HCT116 (cell line): ENCODE measurements at regions not wholly inside any gene's neighbourhood (a gene's known extent, or its start where the extent isn't known, plus 50 kb on each side); places are given as distances from the start of the nearest gene placed in this dataset.

Experiments
- ATAC-seq: fragments of 200-7000 bp; cut with Tn5 transposase; 2 replicates; pipeline ENCODE4 v1.9.1; 2020; ENCODE audit warnings: mild to moderate bottlenecking, moderate library complexity
- BruUV-seq: library from RNA; stranded (reverse); fragments of 400-500 nt; replicated peaks from 2 replicates; lab custom pipeline; 2021; lab: Mats Ljungman, UMichigan
- CTCF ChIA-PET: fragments of 300-600 bp; sonication (Branson Sonifier 250); formaldehyde crosslinking; loops from one replicate; lab custom pipeline; 2021; ENCODE audit warnings: antibody characterized with exemption; lab: Charles Lee
- POLR2A ChIA-PET: fragments of 300-600, 350-600 bp; sonication (Branson Sonifier 250); formaldehyde crosslinking; loops from one replicate; lab custom pipeline; 2021; ENCODE audit warnings: antibody characterized with exemption; lab: Charles Lee
- RAD21 ChIA-PET, 2 experiments: fragments of 300-600 bp; sonication (Branson Sonifier 250); formaldehyde crosslinking; loops; one replicate each; lab custom pipeline; 2023; ENCODE audit warnings: low total read pairs in 2 of 2; ENCODE audit not compliant: uncharacterized antibody in 2 of 2, unreplicated experiment in 2 of 2, low non-redundant PET in 1 of 2; lab: Charles Lee
- DNase-seq: peaks from one replicate; pipeline ENCODE4 v3.0.0-alpha.2; 2010; ENCODE audit warnings: low read depth, low spot score
- H2AFZ ChIP-seq: fragments of 200-600 bp; shearing (Covaris generic), sonication (generic); 2 replicates; pipeline ENCODE4 v1.6.1; 2017; ENCODE audit warnings: low read depth, mixed run types, mixed read lengths, antibody characterized with exemption, low read length; ENCODE audit not compliant: poor library complexity, severe bottlenecking
- H3K27ac ChIP-seq: 2 replicates; pipeline ENCODE4 v1.5.1; 2012; ENCODE audit warnings: low read depth, low read length
- H3K27me3 ChIP-seq: fragments of 200-600 bp; sonication (generic); 2 replicates; pipeline ENCODE4 v1.6.1; 2016; ENCODE audit warnings: mixed run types, low read length, mixed read lengths; ENCODE audit not compliant: insufficient read depth
- H3K36me3 ChIP-seq, 2 experiments: fragments of 200-500 bp in 1 of 2; fragments of 200-600 bp in 1 of 2; sonication (Bioruptor generic) in 1 of 2; sonication (generic) in 1 of 2; 2 replicates each; pipeline versions ENCODE4 v1.5.1 to v1.6.1; 2014 to 2016; ENCODE audit warnings: low read length in 2 of 2, inconsistent platforms in 1 of 2, mixed read lengths in 1 of 2, mixed run types in 1 of 2; ENCODE audit not compliant: insufficient read depth in 2 of 2, control insufficient read depth in 1 of 2
- H3K4me1 ChIP-seq, 2 experiments: fragments of 200-600 bp in 1 of 2; sonication (generic) in 1 of 2; 2 replicates each; pipeline versions ENCODE4 v1.5.1 to v1.6.1; 2012 to 2017; ENCODE audit warnings: low read length in 2 of 2, inconsistent platforms in 1 of 2, mild to moderate bottlenecking in 1 of 2, mixed read lengths in 1 of 2, mixed run types in 1 of 2, moderate library complexity in 1 of 2; ENCODE audit not compliant: insufficient read depth in 2 of 2, control insufficient read depth in 1 of 2
- H3K4me2 ChIP-seq: fragments of 200-600 bp; sonication (generic); 2 replicates; pipeline ENCODE4 v1.6.1; 2017; ENCODE audit warnings: mixed run types, low read length, mixed read lengths
- H3K4me3 ChIP-seq, 2 experiments: fragments of 200-600 bp in 1 of 2; sonication (generic) in 1 of 2; replicated peaks in 1 of 2; 2 replicates each; pipeline ENCODE4 v1.5.1; 2011 to 2016; ENCODE audit warnings: low read length in 2 of 2, control low read depth in 1 of 2, low read depth in 1 of 2, mild to moderate bottlenecking in 1 of 2, mixed read lengths in 1 of 2, mixed run types in 1 of 2
- H3K79me2 ChIP-seq: fragments of 200-600 bp; sonication (generic); 2 replicates; pipeline ENCODE4 v1.6.1; 2017; ENCODE audit warnings: mild to moderate bottlenecking, mixed run types, low read length, moderate library complexity, mixed read lengths; ENCODE audit not compliant: insufficient read depth
- H3K9ac ChIP-seq: fragments of 200-600 bp; sonication (generic); 2 replicates; pipeline ENCODE4 v1.6.1; 2016; ENCODE audit warnings: low read length, mixed read lengths
- H3K9me2 ChIP-seq: fragments of 200-600 bp; sonication (generic), shearing (Covaris generic); 2 replicates; pipeline ENCODE4 v1.6.1; 2017; ENCODE audit warnings: mixed run types, mild to moderate bottlenecking, moderate library complexity; ENCODE audit not compliant: insufficient read depth
- H3K9me3 ChIP-seq, 2 experiments: fragments of 200-500 bp in 1 of 2; fragments of 200-600 bp in 1 of 2; sonication (Bioruptor generic) in 1 of 2; sonication (generic) in 1 of 2; 2 replicates each; pipeline ENCODE4 v1.6.1; 2014 to 2017; ENCODE audit warnings: low read length in 2 of 2, mixed read lengths in 2 of 2, inconsistent platforms in 1 of 2, low read depth in 1 of 2, mild to moderate bottlenecking in 1 of 2, mixed run types in 1 of 2, moderate library complexity in 1 of 2; ENCODE audit not compliant: control insufficient read depth in 1 of 2, insufficient read depth in 1 of 2
- H4K20me1 ChIP-seq: fragments of 200-600 bp; sonication (generic), shearing (Covaris generic); 2 replicates; pipeline ENCODE4 v1.6.1; 2017; ENCODE audit warnings: mixed run types, mild to moderate bottlenecking, moderate library complexity; ENCODE audit not compliant: insufficient read depth
- ATF3 ChIP-seq: IDR thresholded peaks from 2 replicates; pipeline ENCODE4 v1.6.1; 2012
- CEBPB ChIP-seq: IDR thresholded peaks from 2 replicates; pipeline ENCODE4 v1.6.1; 2012; ENCODE audit warnings: low read depth
- EGR1 ChIP-seq: IDR thresholded peaks from 2 replicates; pipeline ENCODE4 v1.6.1; 2012; ENCODE audit warnings: low read depth
- ELF1 ChIP-seq: IDR thresholded peaks from 2 replicates; pipeline ENCODE4 v1.6.1; 2012; ENCODE audit warnings: low read depth, borderline replicate concordance
- EZH2phosphoT487 ChIP-seq: fragments of 200-600 bp; IDR thresholded peaks from 2 replicates; pipeline ENCODE4 v1.6.1; 2018; ENCODE audit warnings: antibody characterized with exemption, borderline replicate concordance
- FOSL1 ChIP-seq: IDR thresholded peaks from 2 replicates; pipeline ENCODE4 v1.6.1; 2012; ENCODE audit warnings: low read depth
- POLR2A ChIP-seq: IDR thresholded peaks from 2 replicates; pipeline ENCODE4 v1.7.0; 2011; ENCODE audit warnings: borderline replicate concordance; ENCODE audit not compliant: insufficient read depth, insufficient read length; ENCODE audit errors: extremely low read depth
- POLR2AphosphoS5 ChIP-seq: IDR thresholded peaks from 2 replicates; pipeline ENCODE4 v1.6.1; 2011; ENCODE audit warnings: mild to moderate bottlenecking, low read depth, low read length, moderate library complexity
- SIN3A ChIP-seq: IDR thresholded peaks from 2 replicates; pipeline ENCODE4 v1.6.1; 2012; ENCODE audit warnings: low read depth
- SP1 ChIP-seq: IDR thresholded peaks from 2 replicates; pipeline ENCODE4 v1.6.1; 2012; ENCODE audit warnings: low read depth
- SRF ChIP-seq: IDR thresholded peaks from 2 replicates; pipeline ENCODE4 v1.6.1; 2012; ENCODE audit warnings: low read depth
- ZNF274 ChIP-seq: fragments of 200-500 bp; sonication (Bioruptor generic); IDR thresholded peaks from 2 replicates; pipeline ENCODE4 v1.6.1; 2014; ENCODE audit warnings: mild to moderate bottlenecking, low read depth, low read length, inconsistent platforms
- intact Hi-C: fragments of 100-400 bp; cut with micrococcal nuclease; formaldehyde crosslinking; loops from 2 replicates; pipeline ENCODE4 v1.10.0; 2022
- TF ChIP-seq, protein P1 (sequence below): IDR thresholded peaks from 2 replicates; pipeline ENCODE4 v1.6.1; 2011; ENCODE audit warnings: mild to moderate bottlenecking, low read length, moderate library complexity; ENCODE audit not compliant: insufficient replicate concordance; ENCODE audit errors: extremely low read depth

DNA sequence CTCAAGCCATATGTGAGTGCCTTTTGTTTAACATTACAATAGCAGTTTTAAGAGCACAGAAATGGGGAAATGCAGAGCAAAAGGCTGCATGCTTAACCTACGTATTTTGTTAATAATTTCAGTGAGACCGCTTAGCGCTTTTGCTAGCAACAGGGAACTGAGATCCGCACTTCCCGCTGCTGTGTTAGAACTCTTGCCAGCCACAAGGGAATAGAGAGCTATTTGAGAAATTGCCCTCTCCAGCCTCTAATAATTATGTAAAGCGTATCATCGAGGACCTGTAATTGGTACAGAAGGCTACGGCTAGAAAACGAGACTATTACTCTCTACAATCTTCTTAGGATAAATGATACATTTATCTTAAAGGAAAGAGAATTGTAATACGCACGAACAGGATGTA, 205.2 kb upstream of the GRIP1 start:
- no TSS peak for BruUV-seq
- no peaks in the 10 kb centered on the region for H3K36me3 ChIP-seq
- peaks cover 51% of the 10 kb centered on the region for H3K27me3 ChIP-seq
- no peaks in the 10 kb centered on the region for H3K9me3 ChIP-seq
- no peaks in the 10 kb centered on the region for H3K79me2 ChIP-seq
- intact Hi-C loops, result no loop called here
- H3K27ac ChIP-seq, result no peak overlapping the region
- no peak overlapping the region for H3K4me3 ChIP-seq
- RAD21 ChIA-PET, result no interaction called here
- TF ChIP-seq SIN3A (no peak), CEBPB (no peak), POLR2AphosphoS5 (no peak), POLR2A (no peak), SP1 (no peak), ZNF274 (no peak), ELF1 (no peak), EZH2phosphoT487 (no peak), ATF3 (no peak), SRF (no peak), FOSL1 (no peak), EGR1 (no peak)
- TF ChIP-seq, protein P1, sequence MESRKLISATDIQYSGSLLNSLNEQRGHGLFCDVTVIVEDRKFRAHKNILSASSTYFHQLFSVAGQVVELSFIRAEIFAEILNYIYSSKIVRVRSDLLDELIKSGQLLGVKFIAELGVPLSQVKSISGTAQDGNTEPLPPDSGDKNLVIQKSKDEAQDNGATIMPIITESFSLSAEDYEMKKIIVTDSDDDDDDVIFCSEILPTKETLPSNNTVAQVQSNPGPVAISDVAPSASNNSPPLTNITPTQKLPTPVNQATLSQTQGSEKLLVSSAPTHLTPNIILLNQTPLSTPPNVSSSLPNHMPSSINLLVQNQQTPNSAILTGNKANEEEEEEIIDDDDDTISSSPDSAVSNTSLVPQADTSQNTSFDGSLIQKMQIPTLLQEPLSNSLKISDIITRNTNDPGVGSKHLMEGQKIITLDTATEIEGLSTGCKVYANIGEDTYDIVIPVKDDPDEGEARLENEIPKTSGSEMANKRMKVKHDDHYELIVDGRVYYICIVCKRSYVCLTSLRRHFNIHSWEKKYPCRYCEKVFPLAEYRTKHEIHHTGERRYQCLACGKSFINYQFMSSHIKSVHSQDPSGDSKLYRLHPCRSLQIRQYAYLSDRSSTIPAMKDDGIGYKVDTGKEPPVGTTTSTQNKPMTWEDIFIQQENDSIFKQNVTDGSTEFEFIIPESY, result no peak
- TF ChIP-seq, all 23 proteins: peak for 0
- Histone ChIP-seq H3K9me2 (no peaks in the 10 kb centered on the region), H3K9ac (no peak overlapping the region), H2AFZ (no peak overlapping the region), H3K4me1 (no peaks in the 10 kb centered on the region), H4K20me1 (no peaks in the 10 kb centered on the region), H3K4me2 (no peak overlapping the region)
- DNase-seq, result no peak
- no peak for ATAC-seq
- ChIA-PET POLR2A (no interaction called here), CTCF (no interaction called here)
